BLaER1 (cell line): ENCODE measurements at regions not wholly inside any gene's neighbourhood (a gene's known extent, or its start where the extent isn't known, plus 50 kb on each side); places are given as distances from the start of the nearest gene placed in this dataset.

ENCODE experiments used
- H3K27ac ChIP-seq: shearing (Covaris generic); formaldehyde crosslinking; 2 replicates; pipeline ENCODE4 v1.8.1; 2022
- H3K27me3 ChIP-seq: shearing (Covaris generic); formaldehyde crosslinking; 2 replicates; pipeline ENCODE4 v1.8.1; 2022
- H3K36me3 ChIP-seq: shearing (Covaris generic); formaldehyde crosslinking; 2 replicates; pipeline ENCODE4 v1.8.1; 2022
- H3K4me1 ChIP-seq: shearing (Covaris generic); formaldehyde crosslinking; 2 replicates; pipeline ENCODE4 v1.8.1; 2022
- H3K4me2 ChIP-seq: shearing (Covaris generic); formaldehyde crosslinking; 2 replicates; pipeline ENCODE4 v1.8.1; 2022
- H3K4me3 ChIP-seq: shearing (Covaris generic); formaldehyde crosslinking; 2 replicates; pipeline ENCODE4 v1.8.1; 2022
- H3K9ac ChIP-seq: shearing (Covaris generic); formaldehyde crosslinking; 2 replicates; pipeline ENCODE4 v1.8.1; 2022
- H3K9me3 ChIP-seq: shearing (Covaris generic); formaldehyde crosslinking; 2 replicates; pipeline ENCODE4 v1.8.1; 2022
- H4K20me1 ChIP-seq: shearing (Covaris generic); formaldehyde crosslinking; 2 replicates; pipeline ENCODE4 v1.8.1; 2022
- Cebpa-rat ChIP-seq: shearing (Covaris generic); IDR thresholded peaks from 2 replicates; pipeline ENCODE4 v1.8.1; 2022

DNA sequence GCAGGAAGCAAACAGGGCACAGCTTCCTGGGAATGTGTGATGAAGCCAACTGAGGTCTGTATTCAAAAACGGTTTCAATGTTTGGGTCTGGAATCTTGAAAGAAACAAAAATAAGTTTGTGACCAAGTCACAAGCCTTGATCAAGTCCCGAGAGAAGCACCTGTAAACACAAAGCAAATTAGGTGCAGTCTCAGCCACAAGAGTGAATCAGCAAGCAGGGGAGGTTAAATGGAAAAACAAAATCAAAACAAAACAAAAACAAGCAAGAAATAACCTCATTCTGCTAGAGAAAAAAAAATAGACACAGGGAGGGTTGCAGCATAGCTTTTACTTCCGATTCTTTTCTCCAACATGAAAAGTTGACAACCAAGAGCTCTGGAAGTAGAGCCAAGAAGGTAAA lies 201.7 kb downstream of the CLIC5 start:
- no peak overlapping the region for H3K9ac ChIP-seq

DNA sequence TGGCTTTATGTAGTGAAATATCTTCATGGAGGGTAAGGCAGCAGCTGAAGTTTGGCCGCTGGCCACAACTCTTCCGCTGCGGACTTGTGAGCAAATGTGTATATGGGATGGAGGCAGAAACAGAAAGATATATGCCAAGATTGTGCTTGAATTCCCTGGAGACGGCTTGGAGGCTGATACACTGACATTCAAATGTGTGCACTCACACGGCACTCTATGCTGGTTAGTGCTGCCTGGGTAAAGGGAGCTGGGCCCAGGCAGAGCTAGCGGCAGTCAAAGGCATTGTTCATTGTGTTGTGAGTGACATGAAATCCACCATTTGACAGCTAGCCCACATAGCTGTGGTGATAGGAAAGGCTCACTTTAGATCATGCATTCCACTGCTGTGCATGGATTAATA lies 202.7 kb downstream of the CLIC5 start:
- no peak for TF ChIP-seq Cebpa-rat
- Histone ChIP-seq H3K27me3 (no peaks in the 10 kb centered on the region), H3K9me3 (0 out of 2 replicates have a peak, but pooled peaks cover 5% of the 10 kb centered on the region), H3K9ac (no peak overlapping the region), H4K20me1 (no peaks in the 10 kb centered on the region), H3K36me3 (no peaks in the 10 kb centered on the region), H3K4me3 (no peak overlapping the region), H3K4me2 (0 out of 2 replicates have a peak overlapping the region, but pooled peaks have one; percentile 2), H3K4me1 (peaks cover 38% of the 10 kb centered on the region), H3K27ac (no peak overlapping the region)

More for the DNA sequence above, 201.7 kb downstream of the CLIC5 start:
- no peak overlapping the region for H3K27ac ChIP-seq
- H3K4me2 ChIP-seq: no peak overlapping the region
- H3K36me3 ChIP-seq: no peaks in the 10 kb centered on the region
- H3K4me3 ChIP-seq: no peak overlapping the region
- no peaks in the 10 kb centered on the region for H4K20me1 ChIP-seq
- no peaks in the 10 kb centered on the region for H3K27me3 ChIP-seq
- H3K9me3 ChIP-seq: 0 out of 2 replicates have a peak, but pooled peaks cover 5% of the 10 kb centered on the region
- H3K4me1 ChIP-seq: peaks cover 38% of the 10 kb centered on the region
- no peak for TF ChIP-seq Cebpa-rat

- Histone ChIP-seq H3K4me1 (peaks cover 43% of the 10 kb centered on the region), H3K4me3 (peak overlapping the region; percentile 39; the same call in 1 of the 2 replicates), H4K20me1 (no peaks in the 10 kb centered on the region), H3K9me3 (peaks cover 19% of the 10 kb centered on the region), H3K36me3 (no peaks in the 10 kb centered on the region), H3K27ac (peak overlapping the region; percentile 68), H3K9ac (no peak overlapping the region), H3K27me3 (no peaks in the 10 kb centered on the region), H3K4me2 (peak overlapping the region; percentile 78)
- no peak for TF ChIP-seq Cebpa-rat
Measured at GRCh38 chr6:45808917-45809316, 206.7 kb downstream of the CLIC5 start.

- H3K36me3 ChIP-seq: no peaks in the 10 kb centered on the region
- peaks cover 19% of the 10 kb centered on the region for H3K9me3 ChIP-seq
- no peak for TF ChIP-seq Cebpa-rat
- H3K4me1 ChIP-seq: peaks cover 43% of the 10 kb centered on the region
- peak overlapping the region; percentile 68 for H3K27ac ChIP-seq
- no peaks in the 10 kb centered on the region for H3K27me3 ChIP-seq
- H3K4me2 ChIP-seq: peak overlapping the region; percentile 78
- H3K4me3 ChIP-seq: no peak overlapping the region
- H4K20me1 ChIP-seq: no peaks in the 10 kb centered on the region
- H3K9ac ChIP-seq: no peak overlapping the region
Measured at GRCh38 chr6:45808042-45808645, 207.5 kb downstream of the CLIC5 start.

DNA sequence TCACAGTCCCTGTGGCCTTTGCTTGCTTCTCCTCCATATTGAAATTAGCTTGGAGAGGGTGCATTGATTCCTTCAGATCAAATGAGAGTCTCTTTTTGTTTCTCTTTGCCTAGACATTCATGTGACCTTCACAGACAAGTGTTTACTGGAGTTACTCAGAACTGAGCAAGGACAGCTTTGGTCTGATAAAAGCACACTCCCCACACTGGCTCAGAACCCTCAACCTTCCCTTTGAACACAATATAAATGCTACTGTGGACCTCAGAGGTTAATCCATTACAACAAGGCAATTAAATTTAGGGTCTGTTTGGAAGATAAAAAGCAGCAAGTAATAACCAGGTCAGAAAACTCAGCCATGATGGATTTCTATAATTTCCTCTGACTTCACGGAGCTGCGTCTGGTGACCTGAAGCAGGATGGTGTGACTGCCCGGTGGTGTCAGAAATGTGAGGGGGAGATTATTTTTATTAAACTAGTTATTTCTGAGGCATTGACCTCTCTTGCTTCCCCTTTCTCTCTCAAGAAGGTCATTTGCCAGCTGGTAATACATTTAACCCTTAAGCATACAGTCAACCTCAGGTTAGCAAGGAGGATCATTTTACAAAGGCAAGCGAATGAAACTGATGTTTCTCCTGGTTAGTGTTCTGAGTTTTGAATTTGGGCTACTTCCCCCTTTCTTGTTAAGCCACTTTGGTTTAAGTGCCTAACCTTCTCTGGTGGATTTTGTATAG lies 208.2 kb downstream of the CLIC5 start:
- H3K4me3 ChIP-seq: no peak overlapping the region
- H3K27me3 ChIP-seq: no peaks in the 10 kb centered on the region
- H3K27ac ChIP-seq: peak overlapping the region; percentile 68; the same call in 1 of the 2 replicates
- H4K20me1 ChIP-seq: no peaks in the 10 kb centered on the region
- no peak for TF ChIP-seq Cebpa-rat
- H3K36me3 ChIP-seq: no peaks in the 10 kb centered on the region
- no peak overlapping the region for H3K9ac ChIP-seq
- H3K4me1 ChIP-seq: peaks cover 38% of the 10 kb centered on the region
- peaks cover 19% of the 10 kb centered on the region for H3K9me3 ChIP-seq
- H3K4me2 ChIP-seq: peak overlapping the region; percentile 78

- H3K36me3 ChIP-seq: no peaks in the 10 kb centered on the region
- no peaks in the 10 kb centered on the region for H4K20me1 ChIP-seq
- TF ChIP-seq Cebpa-rat: no peak
- no peak overlapping the region for H3K4me2 ChIP-seq
- no peak overlapping the region for H3K27ac ChIP-seq
- H3K4me1 ChIP-seq: peaks cover 38% of the 10 kb centered on the region
- H3K9ac ChIP-seq: no peak overlapping the region
- no peaks in the 10 kb centered on the region for H3K27me3 ChIP-seq
- H3K4me3 ChIP-seq: no peak overlapping the region
- H3K9me3 ChIP-seq: peaks cover 19% of the 10 kb centered on the region
Measured at GRCh38 chr6:45806172-45806571, 209.5 kb downstream of the CLIC5 start.

- Histone ChIP-seq H3K9ac (no peak overlapping the region), H3K4me3 (no peak overlapping the region), H3K27ac (no peak overlapping the region), H3K36me3 (no peaks in the 10 kb centered on the region), H4K20me1 (no peaks in the 10 kb centered on the region), H3K9me3 (peaks cover 15% of the 10 kb centered on the region), H3K4me1 (peaks cover 12% of the 10 kb centered on the region), H3K27me3 (no peaks in the 10 kb centered on the region), H3K4me2 (no peak overlapping the region)
- TF ChIP-seq Cebpa-rat: no peak
Measured at GRCh38 chr6:45803071-45803470, 212.6 kb downstream of the CLIC5 start.

DNA sequence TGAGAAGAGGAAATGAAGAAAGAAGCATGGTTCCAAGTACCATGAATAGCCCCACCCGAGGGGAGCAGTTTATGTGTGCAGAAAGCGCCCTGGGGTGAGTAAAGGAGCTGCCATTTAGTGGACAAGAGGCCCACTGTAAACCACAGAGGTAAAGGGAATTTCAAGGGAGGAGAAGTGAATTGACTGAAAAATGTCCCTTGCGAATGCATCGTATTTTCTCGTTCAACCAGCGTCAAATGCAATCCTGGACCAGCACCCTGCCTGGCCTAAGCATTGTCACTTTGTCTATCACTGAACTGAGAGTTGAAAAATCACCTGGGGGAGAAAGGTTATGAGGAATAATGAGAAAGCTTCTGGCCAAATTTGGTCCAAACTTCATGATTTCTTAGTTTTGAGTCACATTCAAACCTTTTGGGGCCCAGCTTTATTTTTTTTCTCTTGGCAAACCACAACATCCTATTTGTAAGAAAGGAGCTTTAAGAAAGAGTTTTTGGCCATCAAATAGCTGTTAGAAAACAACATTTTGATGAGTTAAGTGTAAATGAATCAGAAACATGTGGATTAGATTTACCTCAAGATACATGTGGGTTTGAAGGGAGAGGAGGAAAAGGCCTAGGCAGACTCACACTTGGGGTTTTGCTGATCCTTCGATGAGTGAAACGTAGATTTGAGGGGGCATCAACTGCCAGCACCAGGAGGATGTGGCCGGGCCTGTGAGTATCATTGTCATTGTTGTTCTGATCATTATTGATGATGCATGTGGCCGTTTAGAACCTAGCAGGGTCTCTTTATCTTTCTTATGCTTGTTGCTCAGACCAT lies 214.0 kb downstream of the CLIC5 start:
- Histone ChIP-seq H3K27ac (no peak overlapping the region), H3K4me1 (no peaks in the 10 kb centered on the region; the same call in 1 of the 2 replicates), H3K9ac (no peak overlapping the region), H3K27me3 (no peaks in the 10 kb centered on the region), H3K9me3 (peaks cover 15% of the 10 kb centered on the region), H3K36me3 (no peaks in the 10 kb centered on the region), H4K20me1 (no peaks in the 10 kb centered on the region), H3K4me3 (no peak overlapping the region), H3K4me2 (no peak overlapping the region)
- TF ChIP-seq Cebpa-rat: no peak

DNA sequence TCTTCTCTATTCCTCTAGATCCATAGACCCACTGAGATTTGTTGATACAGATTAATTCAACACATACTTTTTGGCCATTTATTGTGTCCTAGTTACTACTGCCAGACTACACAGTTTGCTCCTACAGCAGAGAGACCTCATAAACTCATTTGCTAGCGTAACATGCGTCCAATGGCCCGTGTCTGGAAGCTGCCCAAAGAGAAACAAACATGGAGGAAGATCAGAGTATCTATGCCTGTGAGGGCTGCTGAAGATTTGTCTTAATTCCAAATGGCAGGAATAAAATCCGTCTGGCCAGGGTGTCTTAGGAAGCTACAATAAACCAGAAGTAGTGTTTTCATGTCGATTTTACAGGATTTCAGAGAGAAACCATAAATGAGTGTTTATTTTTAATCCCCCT lies 214.7 kb downstream of the CLIC5 start:
- Histone ChIP-seq H3K27me3 (no peaks in the 10 kb centered on the region), H3K4me3 (no peak overlapping the region), H4K20me1 (no peaks in the 10 kb centered on the region), H3K27ac (no peak overlapping the region), H3K36me3 (no peaks in the 10 kb centered on the region), H3K4me1 (no peaks in the 10 kb centered on the region), H3K4me2 (no peak overlapping the region), H3K9ac (no peak overlapping the region), H3K9me3 (peaks cover 8% of the 10 kb centered on the region)
- no peak for TF ChIP-seq Cebpa-rat

DNA sequence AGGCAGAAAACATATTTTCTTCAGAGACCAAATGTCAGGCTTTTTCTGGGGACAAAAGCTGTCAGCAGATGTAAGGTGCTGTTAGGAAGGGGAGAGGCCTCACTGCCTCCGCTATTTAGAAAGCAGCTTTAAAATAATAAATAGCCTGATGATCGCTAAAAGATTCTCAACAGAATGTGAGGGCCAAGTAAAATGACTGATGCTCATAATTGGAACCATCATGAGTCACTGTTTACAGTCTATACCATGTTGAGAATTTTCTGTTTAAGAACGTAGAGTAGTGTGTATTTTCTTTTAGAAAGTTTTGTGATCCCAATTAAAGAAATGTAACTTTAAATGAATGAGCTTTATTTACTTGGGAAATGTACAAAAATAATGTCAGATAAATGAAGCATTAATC lies 220.0 kb downstream of the CLIC5 start:
- H3K4me2 ChIP-seq: no peak overlapping the region

More for the DNA sequence above, 220.0 kb downstream of the CLIC5 start:
- H3K9me3 ChIP-seq: no peaks in the 10 kb centered on the region
- no peaks in the 10 kb centered on the region for H3K4me1 ChIP-seq
- H3K27me3 ChIP-seq: no peaks in the 10 kb centered on the region
- no peak for TF ChIP-seq Cebpa-rat
- no peaks in the 10 kb centered on the region for H4K20me1 ChIP-seq
- no peak overlapping the region for H3K27ac ChIP-seq
- no peak overlapping the region for H3K4me3 ChIP-seq
- no peak overlapping the region for H3K9ac ChIP-seq
- H3K36me3 ChIP-seq: no peaks in the 10 kb centered on the region
